ENCODE measurements at regions not wholly inside any gene's neighbourhood (a gene's known extent, or its start where the extent isn't known, plus 50 kb on each side); places are given as distances from the start of the nearest gene placed in this dataset.

DNA sequence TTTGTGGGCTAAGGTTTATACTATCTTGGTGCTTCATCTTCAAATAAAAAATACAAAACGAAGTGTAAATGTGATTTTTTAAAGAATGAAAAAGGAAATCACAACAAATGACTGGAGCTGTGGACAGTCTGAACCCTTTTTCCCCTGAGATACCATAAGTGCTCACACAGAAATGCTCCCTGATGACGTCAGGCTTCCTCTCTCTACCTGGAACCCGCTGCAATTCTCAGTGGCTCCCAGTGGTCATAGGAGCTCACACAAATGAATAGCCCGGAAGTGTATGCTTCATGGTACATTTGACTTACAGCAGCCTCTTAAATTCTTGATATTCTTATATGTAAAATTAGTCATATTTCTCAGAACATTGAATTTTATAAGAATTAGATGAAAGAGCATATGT is 249.7 kb upstream of the GYPC start:
- TF ChIP-seq, protein P1, sequence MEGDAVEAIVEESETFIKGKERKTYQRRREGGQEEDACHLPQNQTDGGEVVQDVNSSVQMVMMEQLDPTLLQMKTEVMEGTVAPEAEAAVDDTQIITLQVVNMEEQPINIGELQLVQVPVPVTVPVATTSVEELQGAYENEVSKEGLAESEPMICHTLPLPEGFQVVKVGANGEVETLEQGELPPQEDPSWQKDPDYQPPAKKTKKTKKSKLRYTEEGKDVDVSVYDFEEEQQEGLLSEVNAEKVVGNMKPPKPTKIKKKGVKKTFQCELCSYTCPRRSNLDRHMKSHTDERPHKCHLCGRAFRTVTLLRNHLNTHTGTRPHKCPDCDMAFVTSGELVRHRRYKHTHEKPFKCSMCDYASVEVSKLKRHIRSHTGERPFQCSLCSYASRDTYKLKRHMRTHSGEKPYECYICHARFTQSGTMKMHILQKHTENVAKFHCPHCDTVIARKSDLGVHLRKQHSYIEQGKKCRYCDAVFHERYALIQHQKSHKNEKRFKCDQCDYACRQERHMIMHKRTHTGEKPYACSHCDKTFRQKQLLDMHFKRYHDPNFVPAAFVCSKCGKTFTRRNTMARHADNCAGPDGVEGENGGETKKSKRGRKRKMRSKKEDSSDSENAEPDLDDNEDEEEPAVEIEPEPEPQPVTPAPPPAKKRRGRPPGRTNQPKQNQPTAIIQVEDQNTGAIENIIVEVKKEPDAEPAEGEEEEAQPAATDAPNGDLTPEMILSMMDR (conservative IDR thresholded peaks at IDR 0.05; ENCODE audit: low read depth in 2 of 2): no peak
- no peak for TF ChIP-seq REST (IDR thresholded peaks at IDR 0.05; ENCODE audit: unreplicated experiment)
